OCI-LY7 (cell line): ENCODE measurements at regions not wholly inside any gene's neighbourhood (a gene's known extent, or its start where the extent isn't known, plus 50 kb on each side); places are given as distances from the start of the nearest gene placed in this dataset.

ENCODE experiments used
- BruUV-seq: library from RNA; stranded (reverse); fragments of 400-500 nt; replicated peaks from 2 replicates; lab custom pipeline; 2021; lab: Mats Ljungman, UMichigan
- CTCF ChIA-PET: fragments of 300-600 bp; sonication (Branson Sonifier 250); formaldehyde crosslinking; loops from one replicate; lab custom pipeline; 2022; ENCODE audit warnings: antibody characterized with exemption; ENCODE audit not compliant: unreplicated experiment; lab: Charles Lee
- POLR2A ChIA-PET: fragments of 300-600 bp; sonication (Branson Sonifier 250); formaldehyde crosslinking; loops from one replicate; lab custom pipeline; 2022; ENCODE audit warnings: antibody characterized with exemption; lab: Charles Lee
- DNase-seq: peaks from one replicate; pipeline ENCODE4 v3.0.0-alpha.2; 2015; ENCODE audit warnings: low spot score
- H2AFZ ChIP-seq: fragments of 200-600 bp; sonication (generic), shearing (Covaris generic); 2 replicates; pipeline ENCODE4 v1.6.1; 2014; ENCODE audit warnings: mild to moderate bottlenecking, antibody characterized with exemption, low read length, moderate library complexity
- H3K27ac ChIP-seq: fragments of 200-600 bp; sonication (generic); 2 replicates; pipeline ENCODE4 v1.5.1; 2014; ENCODE audit warnings: mixed run types, low read depth, mild to moderate bottlenecking, moderate library complexity, low read length, inconsistent platforms; ENCODE audit not compliant: poor library complexity, severe bottlenecking
- H3K36me3 ChIP-seq: fragments of 200-600 bp; sonication (generic); 2 replicates; pipeline ENCODE4 v1.6.1; 2014; ENCODE audit warnings: mild to moderate bottlenecking, antibody characterized with exemption, low read length, moderate library complexity, mixed read lengths; ENCODE audit not compliant: insufficient read depth
- H3K4me1 ChIP-seq: fragments of 200-600 bp; sonication (generic); 2 replicates; pipeline ENCODE4 v1.5.1; 2014; ENCODE audit warnings: mild to moderate bottlenecking, low read length; ENCODE audit not compliant: insufficient read depth, poor library complexity, severe bottlenecking
- H3K4me2 ChIP-seq: fragments of 200-600 bp; sonication (generic); 2 replicates; pipeline ENCODE4 v1.6.1; 2014; ENCODE audit warnings: mild to moderate bottlenecking, low read length
- H3K4me3 ChIP-seq: fragments of 200-600 bp; sonication (generic); 2 replicates; pipeline ENCODE4 v1.5.1; 2014; ENCODE audit warnings: mild to moderate bottlenecking, low read depth, low read length; ENCODE audit not compliant: poor library complexity, severe bottlenecking
- H3K79me2 ChIP-seq: fragments of 200-600 bp; sonication (generic); 2 replicates; pipeline ENCODE4 v1.6.1; 2016; ENCODE audit warnings: low read depth, mild to moderate bottlenecking, low read length, moderate library complexity, mixed read lengths; ENCODE audit not compliant: insufficient read depth
- H3K9me2 ChIP-seq: fragments of 200-600 bp; sonication (generic); 2 replicates; pipeline ENCODE4 v1.6.1; 2016; ENCODE audit warnings: mild to moderate bottlenecking, low read length, mixed read lengths; ENCODE audit not compliant: insufficient read depth
- H3K9me3 ChIP-seq: fragments of 200-600 bp; sonication (generic); 2 replicates; pipeline ENCODE4 v1.6.1; 2014; ENCODE audit warnings: mild to moderate bottlenecking, mixed run types, low read length, mixed read lengths
- H4K20me1 ChIP-seq: fragments of 200-600 bp; sonication (generic); 2 replicates; pipeline ENCODE4 v1.6.1; 2014; ENCODE audit warnings: mild to moderate bottlenecking, antibody characterized with exemption, low read length, moderate library complexity, mixed read lengths; ENCODE audit not compliant: insufficient read depth
- EZH2phosphoT487 ChIP-seq: fragments of 200-600 bp; sonication (generic); IDR thresholded peaks from 2 replicates; pipeline ENCODE4 v1.6.1; 2018; ENCODE audit warnings: low read depth, borderline replicate concordance, mild to moderate bottlenecking, mixed run types, antibody characterized with exemption, low read length, moderate library complexity, mixed read lengths
- intact Hi-C: fragments of 100-400 bp; cut with micrococcal nuclease; formaldehyde crosslinking; loops from one replicate; pipeline ENCODE4 v1.10.0; 2022; ENCODE audit not compliant: unreplicated experiment
- TF ChIP-seq, protein P1 (sequence below): fragments of 200-600 bp; sonication (generic); conservative IDR thresholded peaks from 2 replicates; pipeline ENCODE4 v1.5.1; 2014; ENCODE audit warnings: mild to moderate bottlenecking, antibody characterized with exemption, low read length, moderate library complexity, mixed read lengths

DNA sequence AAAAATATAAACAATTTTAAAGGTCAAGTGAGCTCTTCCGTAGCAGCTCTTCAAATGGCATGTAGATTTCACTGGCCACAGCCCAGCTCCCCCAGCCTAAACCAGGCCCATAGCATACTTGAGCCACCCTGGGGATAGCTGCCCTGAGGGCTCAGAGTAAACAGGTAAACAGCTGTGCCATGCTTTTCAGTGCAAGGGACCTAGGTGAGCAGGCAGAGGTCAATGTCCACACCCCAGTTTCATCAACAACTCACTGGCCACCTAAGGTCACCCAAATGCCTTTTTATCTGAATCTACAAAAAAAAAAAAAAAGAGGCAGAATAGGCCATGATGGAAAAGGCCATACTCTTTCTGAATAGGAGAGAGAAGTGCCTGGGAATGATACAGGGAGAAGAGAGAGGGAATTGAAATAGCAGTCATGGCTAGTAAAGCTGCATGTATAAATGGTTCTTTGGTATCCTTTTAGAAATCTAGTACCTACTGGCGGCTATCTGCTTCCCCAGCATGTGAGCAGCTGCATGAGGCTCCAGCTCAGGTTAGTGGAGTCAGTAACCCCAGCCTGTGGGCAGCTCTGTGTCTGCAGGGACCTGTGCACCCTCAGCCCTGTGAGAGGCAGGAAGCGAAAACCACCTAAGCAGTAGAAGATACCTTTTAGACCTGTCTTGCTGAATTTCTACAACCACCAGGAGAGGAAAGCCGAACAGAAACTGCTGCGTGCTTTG lies 77.0 kb downstream of the FOXA2 start:
- DNase-seq: no peak
- CTCF ChIA-PET: interaction anchor here (0.6 kb wide), 1 partner anchor 794 kb away, joined by 3 read pairs; no protein-coding TSS in a partner anchor
- H3K4me3 ChIP-seq: no peak overlapping the region
- no peaks in the 10 kb centered on the region for H3K9me3 ChIP-seq
- no peaks in the 10 kb centered on the region for H3K79me2 ChIP-seq
- no peak overlapping the region for H2AFZ ChIP-seq
- H3K9me2 ChIP-seq: no peaks in the 10 kb centered on the region
- H3K4me1 ChIP-seq: no peaks in the 10 kb centered on the region
- H4K20me1 ChIP-seq: no peaks in the 10 kb centered on the region
- H3K4me2 ChIP-seq: no peak overlapping the region
- intact Hi-C loops: no loop called here
- no peak for TF ChIP-seq EZH2phosphoT487
- TF ChIP-seq, protein P1, sequence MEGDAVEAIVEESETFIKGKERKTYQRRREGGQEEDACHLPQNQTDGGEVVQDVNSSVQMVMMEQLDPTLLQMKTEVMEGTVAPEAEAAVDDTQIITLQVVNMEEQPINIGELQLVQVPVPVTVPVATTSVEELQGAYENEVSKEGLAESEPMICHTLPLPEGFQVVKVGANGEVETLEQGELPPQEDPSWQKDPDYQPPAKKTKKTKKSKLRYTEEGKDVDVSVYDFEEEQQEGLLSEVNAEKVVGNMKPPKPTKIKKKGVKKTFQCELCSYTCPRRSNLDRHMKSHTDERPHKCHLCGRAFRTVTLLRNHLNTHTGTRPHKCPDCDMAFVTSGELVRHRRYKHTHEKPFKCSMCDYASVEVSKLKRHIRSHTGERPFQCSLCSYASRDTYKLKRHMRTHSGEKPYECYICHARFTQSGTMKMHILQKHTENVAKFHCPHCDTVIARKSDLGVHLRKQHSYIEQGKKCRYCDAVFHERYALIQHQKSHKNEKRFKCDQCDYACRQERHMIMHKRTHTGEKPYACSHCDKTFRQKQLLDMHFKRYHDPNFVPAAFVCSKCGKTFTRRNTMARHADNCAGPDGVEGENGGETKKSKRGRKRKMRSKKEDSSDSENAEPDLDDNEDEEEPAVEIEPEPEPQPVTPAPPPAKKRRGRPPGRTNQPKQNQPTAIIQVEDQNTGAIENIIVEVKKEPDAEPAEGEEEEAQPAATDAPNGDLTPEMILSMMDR: no peak
- BruUV-seq: no TSS peak
- POLR2A ChIA-PET: interaction anchor here (0.7 to 1.4 kb wide), 3 partner anchors 9 to 33 kb away, joined by 3 to 6 read pairs (median 4); no protein-coding TSS in a partner anchor
- H3K36me3 ChIP-seq: no peaks in the 10 kb centered on the region
- H3K27ac ChIP-seq: no peak overlapping the region

DNA sequence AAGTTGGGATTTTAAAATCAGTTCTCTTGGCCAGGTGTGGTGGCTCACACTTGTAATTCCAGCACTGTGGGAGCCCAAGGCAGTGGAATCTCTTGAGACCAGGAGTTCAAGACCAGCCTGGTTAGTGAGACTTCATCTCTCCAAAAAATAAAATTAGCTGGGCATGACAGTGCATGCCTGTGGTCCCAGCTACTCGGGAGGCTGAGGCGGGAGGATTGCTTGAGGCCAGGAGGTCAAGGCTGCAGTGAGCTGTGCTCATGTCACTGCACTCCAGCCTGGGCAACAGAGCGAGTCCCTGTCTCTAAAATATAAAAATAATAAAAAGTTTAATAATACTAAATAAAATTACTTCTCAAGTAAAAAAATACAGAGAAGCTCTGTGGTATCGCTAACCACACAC lies 77.5 kb downstream of the FOXA2 start:
- H3K79me2 ChIP-seq: no peaks in the 10 kb centered on the region
- H3K4me2 ChIP-seq: no peak overlapping the region
- TF ChIP-seq EZH2phosphoT487: no peak
- TF ChIP-seq, protein P1: no peak
- no TSS peak for BruUV-seq
- H3K36me3 ChIP-seq: no peaks in the 10 kb centered on the region
- H3K4me1 ChIP-seq: no peaks in the 10 kb centered on the region
- H3K9me2 ChIP-seq: no peaks in the 10 kb centered on the region
- no peak for DNase-seq
- ChIA-PET POLR2A (interaction anchor here (0.6 to 1.4 kb wide), 4 partner anchors 10 to 930 kb away, joined by 3 to 6 read pairs (median 4); no protein-coding TSS in a partner anchor), CTCF (interaction anchor here (0.6 kb wide), 1 partner anchor 795 kb away, joined by 3 read pairs; no protein-coding TSS in a partner anchor)
- no peaks in the 10 kb centered on the region for H4K20me1 ChIP-seq
- intact Hi-C loops: no loop called here
- H2AFZ ChIP-seq: no peak overlapping the region
- H3K4me3 ChIP-seq: no peak overlapping the region
- no peak overlapping the region for H3K27ac ChIP-seq
- no peaks in the 10 kb centered on the region for H3K9me3 ChIP-seq

DNA sequence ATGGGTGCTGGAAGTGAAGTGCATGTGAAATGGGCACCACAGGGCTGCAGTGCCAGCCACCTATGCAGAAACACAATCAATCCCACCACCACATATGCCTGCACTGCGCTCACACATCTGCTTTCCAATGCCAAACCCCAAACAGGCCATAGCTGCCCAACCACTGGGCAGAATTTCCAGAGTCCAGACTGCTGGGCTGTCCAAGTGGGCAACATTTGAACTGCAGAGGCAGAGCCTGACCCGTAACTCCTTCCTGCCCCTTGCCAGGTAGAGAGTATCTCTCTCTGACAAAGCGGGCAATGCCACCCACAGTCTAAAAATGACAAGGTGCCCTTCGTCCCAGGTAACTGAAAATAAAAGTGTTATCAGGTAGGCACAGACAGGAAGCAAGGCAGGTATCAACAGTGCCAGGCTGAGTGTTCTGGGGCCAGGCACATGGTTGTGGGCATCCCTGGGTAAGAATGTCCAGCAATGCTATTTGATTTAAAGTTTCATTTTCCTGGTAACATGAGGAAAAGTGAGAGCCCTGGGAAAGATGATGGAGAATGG lies 79.5 kb downstream of the FOXA2 start:
- no peak for DNase-seq
- TF ChIP-seq, protein P1: no peak
- ChIA-PET POLR2A (no interaction called here), CTCF (no interaction called here)
- H3K4me2 ChIP-seq: no peak overlapping the region
- H3K27ac ChIP-seq: no peak overlapping the region
- no peaks in the 10 kb centered on the region for H4K20me1 ChIP-seq
- H3K9me2 ChIP-seq: no peaks in the 10 kb centered on the region
- BruUV-seq: no TSS peak
- H3K79me2 ChIP-seq: no peaks in the 10 kb centered on the region
- no peak overlapping the region for H2AFZ ChIP-seq
- no peaks in the 10 kb centered on the region for H3K36me3 ChIP-seq
- H3K9me3 ChIP-seq: no peaks in the 10 kb centered on the region
- no peaks in the 10 kb centered on the region for H3K4me1 ChIP-seq
- no peak overlapping the region for H3K4me3 ChIP-seq
- intact Hi-C loops: no loop called here
